Right ventricle myocardium inferior (tissue), 1 donor: ENCODE measurements at regions not wholly inside any gene's neighbourhood (a gene's known extent, or its start where the extent isn't known, plus 50 kb on each side); places are given as distances from the start of the nearest gene placed in this dataset.
A peak's percentile ranks its signal among the peaks of the same experiment; 100 is the strongest.

Experiments
- ATAC-seq: fragments of 200-7000 bp; cut with Tn5 transposase; one replicate; pipeline ENCODE4 v1.9.1; 2020; ENCODE audit warnings: mild to moderate bottlenecking, moderate library complexity
- DNase-seq: peaks from one replicate; pipeline ENCODE4 v3.0.0; 2021; ENCODE audit errors: missing footprints
- intact Hi-C: fragments of 100-400 bp; cut with DNase I; formaldehyde crosslinking; loops from one replicate; pipeline ENCODE4 v1.11.0; 2022
- donor health status: DM: no; HTN: yes; CAD: no; lungs with severe emphysema.

- ATAC-seq (no peak), DNase-seq (no peak)
- intact Hi-C loops = no loop called here
These were observed 106.5 kb upstream of the HS6ST1 start for GRCh38 chr2:128425216-128425615.

- ATAC-seq = no peak
- intact Hi-C loops = no loop called here
- peak; percentile 40 for DNase-seq
These were observed 107.3 kb upstream of the HS6ST1 start for GRCh38 chr2:128425731-128426620.

- intact Hi-C loops = no loop called here
- ATAC-seq = no peak
- DNase-seq = peak; percentile 28
These were observed 108.7 kb upstream of the HS6ST1 start for GRCh38 chr2:128427413-128427755.

GRCh38 chr2:128428415-128428814, 109.7 kb upstream of the HS6ST1 start:
- no peak for ATAC-seq
- intact Hi-C loops = no loop called here

GRCh38 chr2:128432423-128432822, 113.8 kb upstream of the HS6ST1 start:
- intact Hi-C loops = no loop called here
- ATAC-seq (no peak), DNase-seq (no peak)

More at GRCh38 chr2:128428415-128428814, 109.7 kb upstream of the HS6ST1 start:
- no peak for DNase-seq

- intact Hi-C loops = no loop called here
- DNase-seq = no peak
- no peak for ATAC-seq
These were observed 115.4 kb upstream of the HS6ST1 start for GRCh38 chr2:128433911-128434550.

- intact Hi-C loops = no loop called here
- ATAC-seq (no peak), DNase-seq (peak; percentile 48)
These were observed 117.2 kb upstream of the HS6ST1 start for GRCh38 chr2:128435576-128436478.

GRCh38 chr2:128436479-128437203, 118.0 kb upstream of the HS6ST1 start:
- DNase-seq (no peak), ATAC-seq (no peak)
- intact Hi-C loops = no loop called here

GRCh38 chr2:128437204-128437565, 118.5 kb upstream of the HS6ST1 start:
- no peak for ATAC-seq
- DNase-seq = peak; percentile 49
- intact Hi-C loops = no loop called here

- no peak for DNase-seq
- intact Hi-C loops = no loop called here
- ATAC-seq = no peak
These were observed 119.4 kb upstream of the HS6ST1 start for GRCh38 chr2:128438091-128438490.

GRCh38 chr2:128438586-128438985, 119.9 kb upstream of the HS6ST1 start:
- peak; percentile 56 for DNase-seq
- ATAC-seq = no peak
- intact Hi-C loops = no loop called here

- ATAC-seq (peak; percentile 38), DNase-seq (peak; percentile 64)
- intact Hi-C loops = no loop called here
These were observed 120.5 kb upstream of the HS6ST1 start for GRCh38 chr2:128439031-128439790.

GRCh38 chr2:128439791-128440665, 121.4 kb upstream of the HS6ST1 start:
- ATAC-seq (peak; percentile 37), DNase-seq (peak; percentile 55)
- intact Hi-C loops = loop anchor here (5.0 kb wide), 2 partner anchors 93 to 113 kb away; no protein-coding TSS in a partner anchor

- ATAC-seq (peak; percentile 21), DNase-seq (no peak)
- intact Hi-C loops = loop anchor here (5.0 kb wide), 2 partner anchors 94 to 114 kb away; no protein-coding TSS in a partner anchor
These were observed 122.1 kb upstream of the HS6ST1 start for GRCh38 chr2:128440666-128441340.

GRCh38 chr2:128441341-128442052, 122.8 kb upstream of the HS6ST1 start:
- no peak for ATAC-seq
- DNase-seq = no peak
- intact Hi-C loops = loop anchor here (5.0 kb wide), 2 partner anchors 94 to 114 kb away; no protein-coding TSS in a partner anchor
